ENCODE measurements at regions not wholly inside any gene's neighbourhood (a gene's known extent, or its start where the extent isn't known, plus 50 kb on each side); places are given as distances from the start of the nearest gene placed in this dataset.

DNA sequence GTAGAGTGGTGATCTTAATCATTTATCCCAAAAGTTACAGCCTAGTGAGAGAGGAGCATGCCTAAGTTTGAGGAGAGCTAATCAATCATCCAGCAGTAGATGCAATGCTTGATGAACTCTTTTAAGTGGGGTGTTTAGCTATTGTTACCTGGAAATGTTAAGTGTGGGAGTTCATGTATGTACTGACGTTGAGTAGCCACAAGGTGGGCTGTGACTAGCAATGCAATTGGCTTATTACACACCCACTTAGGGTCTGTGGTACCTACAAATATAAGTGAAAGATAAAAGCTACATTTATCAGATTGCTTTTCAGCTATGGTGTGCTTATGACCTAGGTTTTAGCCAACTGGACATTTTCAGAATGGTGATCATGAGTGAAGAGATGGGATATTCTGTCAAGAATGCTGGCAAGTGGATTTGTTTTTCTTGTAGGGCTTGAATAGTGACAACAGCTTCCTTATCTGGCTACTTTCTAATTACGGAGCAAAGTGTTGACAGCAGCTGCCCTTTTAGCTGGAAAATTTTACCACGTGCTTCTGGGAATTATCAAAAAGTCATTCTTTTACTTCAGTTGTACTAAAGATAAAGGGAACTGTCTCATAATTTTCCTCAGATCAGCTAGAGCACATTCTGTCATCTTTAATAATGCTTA is 170.6 kb downstream of the POSTN start:
- ATAC-seq (no peak), DNase-seq (ENCODE audit: low read depth, low spot score) (no peak)
- Histone ChIP-seq H2AFZ (ENCODE audit: low read depth, low read length, poor library complexity, severe bottlenecking) (no peak overlapping the region), H3K9ac (ENCODE audit: low read length) (no peak overlapping the region), H3K4me1 (ENCODE audit: control insufficient read depth in 1 of 2, insufficient read depth in 2 of 2, low read length in 2 of 2) (no peaks in the 10 kb centered on the region), H3K4me2 (ENCODE audit: low read length) (no peak overlapping the region), H3K9me3 (ENCODE audit: control insufficient read depth in 1 of 2, insufficient read depth in 1 of 2, low read depth in 1 of 2, low read length in 2 of 2) (peaks cover 0 to 23% of the 10 kb centered on the region in 2 experiments; a peak in 3 of 4 replicates), H3K4me3 (replicated peaks in 1 of 2; ENCODE audit: low read depth in 1 of 2, low read length in 2 of 2) (no peak overlapping the region), H4K20me1 (ENCODE audit: insufficient read depth) (no peaks in the 10 kb centered on the region), H3K27me3 (ENCODE audit: insufficient read depth, low read length) (no peaks in the 10 kb centered on the region), H3K9me2 (ENCODE audit: insufficient read depth) (no peaks in the 10 kb centered on the region), H3K79me2 (ENCODE audit: insufficient read depth, low read length) (no peaks in the 10 kb centered on the region), H3K27ac (ENCODE audit: low read depth, low read length) (no peak overlapping the region), H3K36me3 (ENCODE audit: control insufficient read depth in 1 of 2, insufficient read depth in 2 of 2, low read length in 2 of 2) (no peaks in the 10 kb centered on the region)
- no peak for TF ChIP-seq POLR2A (IDR thresholded peaks at IDR 0.05; ENCODE audit: borderline replicate concordance, extremely low read depth, insufficient read depth, insufficient read length)
- no peak for TF ChIP-seq CEBPB (IDR thresholded peaks at IDR 0.05; ENCODE audit: low read depth)
- no peak for TF ChIP-seq SP1 (IDR thresholded peaks at IDR 0.05; ENCODE audit: low read depth)
- TF ChIP-seq, protein P1, sequence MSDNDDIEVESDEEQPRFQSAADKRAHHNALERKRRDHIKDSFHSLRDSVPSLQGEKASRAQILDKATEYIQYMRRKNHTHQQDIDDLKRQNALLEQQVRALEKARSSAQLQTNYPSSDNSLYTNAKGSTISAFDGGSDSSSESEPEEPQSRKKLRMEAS (IDR thresholded peaks at IDR 0.05): no peak
- TF ChIP-seq CBX3 (IDR thresholded peaks at IDR 0.05; ENCODE audit: low read depth): no peak
- TF ChIP-seq SIN3A (IDR thresholded peaks at IDR 0.05; ENCODE audit: low read depth): no peak
- TF ChIP-seq EZH2phosphoT487 (IDR thresholded peaks at IDR 0.05; ENCODE audit: borderline replicate concordance): no peak
- TF ChIP-seq, protein P2, sequence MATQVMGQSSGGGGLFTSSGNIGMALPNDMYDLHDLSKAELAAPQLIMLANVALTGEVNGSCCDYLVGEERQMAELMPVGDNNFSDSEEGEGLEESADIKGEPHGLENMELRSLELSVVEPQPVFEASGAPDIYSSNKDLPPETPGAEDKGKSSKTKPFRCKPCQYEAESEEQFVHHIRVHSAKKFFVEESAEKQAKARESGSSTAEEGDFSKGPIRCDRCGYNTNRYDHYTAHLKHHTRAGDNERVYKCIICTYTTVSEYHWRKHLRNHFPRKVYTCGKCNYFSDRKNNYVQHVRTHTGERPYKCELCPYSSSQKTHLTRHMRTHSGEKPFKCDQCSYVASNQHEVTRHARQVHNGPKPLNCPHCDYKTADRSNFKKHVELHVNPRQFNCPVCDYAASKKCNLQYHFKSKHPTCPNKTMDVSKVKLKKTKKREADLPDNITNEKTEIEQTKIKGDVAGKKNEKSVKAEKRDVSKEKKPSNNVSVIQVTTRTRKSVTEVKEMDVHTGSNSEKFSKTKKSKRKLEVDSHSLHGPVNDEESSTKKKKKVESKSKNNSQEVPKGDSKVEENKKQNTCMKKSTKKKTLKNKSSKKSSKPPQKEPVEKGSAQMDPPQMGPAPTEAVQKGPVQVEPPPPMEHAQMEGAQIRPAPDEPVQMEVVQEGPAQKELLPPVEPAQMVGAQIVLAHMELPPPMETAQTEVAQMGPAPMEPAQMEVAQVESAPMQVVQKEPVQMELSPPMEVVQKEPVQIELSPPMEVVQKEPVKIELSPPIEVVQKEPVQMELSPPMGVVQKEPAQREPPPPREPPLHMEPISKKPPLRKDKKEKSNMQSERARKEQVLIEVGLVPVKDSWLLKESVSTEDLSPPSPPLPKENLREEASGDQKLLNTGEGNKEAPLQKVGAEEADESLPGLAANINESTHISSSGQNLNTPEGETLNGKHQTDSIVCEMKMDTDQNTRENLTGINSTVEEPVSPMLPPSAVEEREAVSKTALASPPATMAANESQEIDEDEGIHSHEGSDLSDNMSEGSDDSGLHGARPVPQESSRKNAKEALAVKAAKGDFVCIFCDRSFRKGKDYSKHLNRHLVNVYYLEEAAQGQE (IDR thresholded peaks at IDR 0.05; ENCODE audit: low read depth): no peak
- POLR2A ChIA-PET: no interaction called here
- RAD21 ChIA-PET (ENCODE audit: low non-redundant PET in 1 of 2, low total read pairs in 2 of 2, uncharacterized antibody in 2 of 2, unreplicated experiment in 2 of 2): no interaction called here
- BruUV-seq (replicated peaks): no TSS peak
- intact Hi-C loops (cut with micrococcal nuclease): no loop called here
- CTCF ChIA-PET: no interaction called here

Measured in HCT116 (cell line).